ENCODE measurements at regions not wholly inside any gene's neighbourhood (a gene's known extent, or its start where the extent isn't known, plus 50 kb on each side); places are given as distances from the start of the nearest gene placed in this dataset.
"Not testable (repeated sequence)": the region's sequence is repeated elsewhere in the genome, so short reads cannot be mapped to it uniquely, and the experiment has no call there.

DNA sequence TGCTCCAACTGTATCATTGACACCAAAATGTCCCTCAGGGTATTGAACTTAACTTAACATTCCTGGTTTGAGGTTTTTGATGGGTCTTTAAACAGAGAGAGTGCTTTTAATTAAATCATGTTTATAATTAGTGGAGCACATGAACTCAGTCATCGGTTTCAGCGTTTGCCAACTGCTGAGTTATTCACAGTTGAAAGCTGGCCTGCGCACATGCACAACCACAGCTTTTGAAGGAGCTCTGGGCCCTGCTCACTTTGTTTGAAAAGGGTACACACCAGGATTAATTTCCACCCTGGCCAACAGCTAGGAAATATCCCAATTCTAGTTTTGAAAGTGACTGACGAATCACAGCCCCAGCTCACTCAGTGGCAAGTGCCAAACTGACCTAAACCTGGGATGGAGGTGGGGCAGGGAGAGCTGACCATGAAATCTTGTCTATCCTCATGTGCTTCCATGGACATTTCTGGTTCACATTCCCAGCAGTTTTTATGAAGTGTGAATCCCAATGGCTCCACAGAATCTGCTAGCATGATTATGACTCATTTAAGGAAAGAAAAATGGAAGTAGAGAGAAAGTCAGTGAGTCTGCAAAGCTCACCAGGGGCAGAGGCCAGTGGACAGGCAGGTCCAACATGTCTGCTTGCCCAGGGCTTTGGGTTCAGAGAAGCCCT, 247.8 kb downstream of the FNDC1 start:
- Mint-ChIP-seq H3K9me3 (peaks cover 11% of the 10 kb centered on the region), H3K27me3 (ENCODE audit: low read depth) (peaks cover 3% of the 10 kb centered on the region), H3K27ac (no peak overlapping the region), H3K4me1 (ENCODE audit: low read depth) (no peaks in the 10 kb centered on the region), H3K4me3 (ENCODE audit: low read depth) (no peak overlapping the region), H3K36me3 (ENCODE audit: low read depth) (no peaks in the 10 kb centered on the region)
- intact Hi-C loops (cut with micrococcal nuclease): no loop called here
- DNase-seq (ENCODE audit: low spot score): no peak

DNA sequence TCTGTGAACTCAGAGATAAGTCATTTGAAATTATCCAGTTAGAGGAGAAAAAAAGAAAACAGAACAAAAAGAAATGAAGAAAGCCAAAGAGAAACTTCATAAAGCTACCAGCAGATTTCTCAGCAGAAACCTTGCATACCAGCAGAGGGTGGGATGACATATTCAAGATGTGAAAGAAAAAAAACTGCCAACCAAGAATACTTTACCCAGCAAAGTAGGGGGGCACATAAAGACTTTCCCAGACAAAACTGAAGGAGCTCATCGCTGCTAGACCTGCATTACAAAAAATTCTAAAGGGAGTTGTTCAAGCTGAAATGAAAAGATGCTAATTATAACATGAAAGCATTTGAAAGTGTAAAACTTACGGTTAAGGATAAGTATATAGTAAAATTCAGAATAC, 246.3 kb downstream of the FNDC1 start:
- Mint-ChIP-seq H3K4me3 (ENCODE audit: low read depth) (no peak overlapping the region), H3K4me1 (ENCODE audit: low read depth) (no peaks in the 10 kb centered on the region), H3K27ac (no peak overlapping the region), H3K27me3 (ENCODE audit: low read depth) (peaks cover 3% of the 10 kb centered on the region), H3K9me3 (peaks cover 11% of the 10 kb centered on the region), H3K36me3 (ENCODE audit: low read depth) (no peaks in the 10 kb centered on the region)
- intact Hi-C loops (cut with micrococcal nuclease): no loop called here
- DNase-seq (ENCODE audit: low spot score): no peak

DNA sequence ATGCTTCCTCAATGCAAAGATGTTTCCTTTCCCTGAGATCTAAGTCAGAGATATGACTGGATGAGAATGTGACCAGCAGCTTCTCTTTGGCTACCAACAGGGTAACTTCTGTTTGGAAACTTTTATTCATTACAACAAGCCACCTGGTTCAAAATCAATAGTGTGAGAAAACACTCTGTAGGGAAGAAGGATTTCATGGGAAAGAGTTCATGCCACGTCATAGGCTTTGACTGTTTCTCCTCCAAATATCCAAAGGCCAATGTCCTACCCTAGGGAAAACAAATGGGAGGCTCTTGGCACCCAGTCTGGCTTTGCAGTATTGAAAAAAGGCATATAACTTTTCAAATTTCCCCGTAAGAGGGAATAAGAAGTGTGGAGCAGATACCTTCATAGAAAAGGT, 245.5 kb downstream of the FNDC1 start:
- no peak for DNase-seq (ENCODE audit: low spot score)
- intact Hi-C loops (cut with micrococcal nuclease): no loop called here
- no peak overlapping the region for H3K4me3 Mint-ChIP-seq (ENCODE audit: low read depth)
- no peaks in the 10 kb centered on the region for H3K4me1 Mint-ChIP-seq (ENCODE audit: low read depth)
- peaks cover 11% of the 10 kb centered on the region for H3K9me3 Mint-ChIP-seq
- peaks cover 5% of the 10 kb centered on the region for H3K27me3 Mint-ChIP-seq (ENCODE audit: low read depth)
- H3K27ac Mint-ChIP-seq: no peak overlapping the region
- H3K36me3 Mint-ChIP-seq (ENCODE audit: low read depth): no peaks in the 10 kb centered on the region

DNA sequence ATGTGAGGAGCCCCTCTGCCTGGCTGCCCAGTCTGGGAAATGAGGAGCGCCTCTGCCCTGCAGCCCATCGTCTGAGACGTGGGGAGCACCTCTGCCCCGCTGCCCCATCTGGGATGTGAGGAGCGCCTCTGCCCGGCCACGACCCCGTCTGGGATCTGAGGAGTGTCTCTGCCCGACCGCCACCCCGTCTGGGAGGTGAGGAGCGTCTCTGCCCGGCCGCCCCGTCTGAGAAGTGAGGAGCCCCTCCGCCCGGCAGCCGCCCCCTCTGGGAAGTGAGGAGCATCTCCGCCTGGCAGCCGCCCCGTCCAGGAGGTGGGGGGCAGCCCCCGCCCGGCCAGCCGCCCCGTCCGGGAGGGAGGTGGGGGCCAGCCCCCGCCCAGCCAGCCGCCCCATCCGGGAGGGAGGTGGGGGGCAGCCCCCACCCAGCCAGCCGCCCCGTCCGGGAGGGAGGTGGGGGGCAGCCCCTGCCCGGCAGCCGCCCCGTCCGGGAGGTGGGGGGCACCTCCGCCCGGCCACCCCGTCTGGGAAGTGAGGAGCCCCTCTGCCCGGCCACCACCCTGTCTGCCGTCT, 238.1 kb downstream of the FNDC1 start:
- H3K27ac Mint-ChIP-seq; DNase-seq (ENCODE audit: low spot score); H3K4me3 Mint-ChIP-seq (ENCODE audit: low read depth); H3K27me3 Mint-ChIP-seq (ENCODE audit: low read depth); H3K9me3 Mint-ChIP-seq; intact Hi-C loops (cut with micrococcal nuclease); H3K36me3 Mint-ChIP-seq (ENCODE audit: low read depth); H3K4me1 Mint-ChIP-seq (ENCODE audit: low read depth): not testable (repeated sequence)

DNA sequence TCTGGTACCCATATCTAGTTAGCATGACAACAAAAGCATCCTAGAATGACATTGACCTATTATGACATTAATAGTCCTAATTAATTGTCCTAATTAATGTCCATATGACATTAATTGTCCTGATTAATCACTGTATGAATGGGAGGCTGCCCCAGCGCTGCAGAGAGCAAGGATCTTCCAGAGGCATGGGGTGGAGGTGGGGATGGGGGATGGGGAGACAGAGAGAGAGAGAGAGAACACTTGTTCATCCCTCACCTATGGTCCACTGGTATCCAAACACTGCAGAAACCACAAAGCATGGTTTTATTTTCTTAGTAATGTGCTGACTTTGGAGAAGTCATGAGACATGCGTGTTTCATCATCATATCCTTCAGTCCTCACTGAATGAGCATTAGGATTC, 235.1 kb downstream of the FNDC1 start:
- Mint-ChIP-seq H3K27me3 (ENCODE audit: low read depth) (no peaks in the 10 kb centered on the region), H3K4me1 (ENCODE audit: low read depth) (no peaks in the 10 kb centered on the region), H3K4me3 (ENCODE audit: low read depth) (no peak overlapping the region), H3K9me3 (no peaks in the 10 kb centered on the region), H3K27ac (no peak overlapping the region), H3K36me3 (ENCODE audit: low read depth) (no peaks in the 10 kb centered on the region)
- intact Hi-C loops (cut with micrococcal nuclease): no loop called here
- no peak for DNase-seq (ENCODE audit: low spot score)

DNA sequence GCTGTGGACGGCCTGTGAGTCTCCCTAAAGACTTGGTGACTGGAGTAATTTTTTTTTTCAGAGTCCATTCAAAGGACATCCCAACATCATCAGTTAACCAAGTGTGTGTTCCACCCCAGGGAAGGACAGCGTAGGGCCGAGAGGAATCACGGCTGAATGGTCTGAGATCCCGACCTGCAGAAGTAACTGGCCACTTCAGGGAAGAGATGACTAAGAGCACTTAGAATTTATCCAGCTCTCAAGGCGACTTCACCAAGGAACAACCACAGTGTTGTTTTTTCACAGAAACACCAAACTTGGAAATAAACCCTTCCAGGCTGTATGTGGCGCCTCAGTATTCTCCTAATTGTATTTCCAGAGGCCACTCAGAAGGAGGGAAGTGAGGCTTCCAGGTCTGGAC, 231.6 kb downstream of the FNDC1 start:
- H3K27ac Mint-ChIP-seq: no peak overlapping the region
- intact Hi-C loops (cut with micrococcal nuclease): no loop called here
- no peaks in the 10 kb centered on the region for H3K27me3 Mint-ChIP-seq (ENCODE audit: low read depth)
- DNase-seq (ENCODE audit: low spot score): no peak
- no peak overlapping the region for H3K4me3 Mint-ChIP-seq (ENCODE audit: low read depth)
- H3K36me3 Mint-ChIP-seq (ENCODE audit: low read depth): no peaks in the 10 kb centered on the region
- H3K4me1 Mint-ChIP-seq (ENCODE audit: low read depth): no peaks in the 10 kb centered on the region
- no peaks in the 10 kb centered on the region for H3K9me3 Mint-ChIP-seq

DNA sequence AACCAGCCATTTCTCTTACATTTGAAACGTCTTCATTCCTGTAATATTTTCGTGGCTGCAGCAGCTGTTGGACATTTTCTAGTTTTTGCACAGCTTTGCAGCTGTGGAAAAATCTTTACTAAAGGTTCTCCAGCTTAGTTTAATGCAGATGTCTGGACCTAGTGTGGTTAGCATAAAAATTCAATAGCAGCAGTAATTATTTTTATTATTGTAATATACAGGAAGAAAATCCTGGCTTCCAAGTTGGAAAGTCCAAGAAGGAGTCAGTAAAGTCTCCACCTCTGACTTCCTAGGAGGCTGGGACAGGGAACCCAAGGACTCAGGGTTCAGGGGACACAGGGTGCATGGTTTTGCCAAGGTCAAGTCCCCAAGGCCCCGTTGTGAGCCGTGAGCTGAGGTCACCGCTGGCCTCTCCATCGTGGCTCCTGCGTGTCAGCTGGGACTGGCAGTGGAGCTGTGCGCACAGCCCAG, 230.6 kb downstream of the FNDC1 start:
- Mint-ChIP-seq H3K4me3 (ENCODE audit: low read depth) (no peak overlapping the region), H3K9me3 (no peaks in the 10 kb centered on the region), H3K4me1 (ENCODE audit: low read depth) (no peaks in the 10 kb centered on the region), H3K27me3 (ENCODE audit: low read depth) (no peaks in the 10 kb centered on the region), H3K36me3 (ENCODE audit: low read depth) (no peaks in the 10 kb centered on the region), H3K27ac (no peak overlapping the region)
- intact Hi-C loops (cut with micrococcal nuclease): no loop called here
- DNase-seq (ENCODE audit: low spot score): no peak

DNA sequence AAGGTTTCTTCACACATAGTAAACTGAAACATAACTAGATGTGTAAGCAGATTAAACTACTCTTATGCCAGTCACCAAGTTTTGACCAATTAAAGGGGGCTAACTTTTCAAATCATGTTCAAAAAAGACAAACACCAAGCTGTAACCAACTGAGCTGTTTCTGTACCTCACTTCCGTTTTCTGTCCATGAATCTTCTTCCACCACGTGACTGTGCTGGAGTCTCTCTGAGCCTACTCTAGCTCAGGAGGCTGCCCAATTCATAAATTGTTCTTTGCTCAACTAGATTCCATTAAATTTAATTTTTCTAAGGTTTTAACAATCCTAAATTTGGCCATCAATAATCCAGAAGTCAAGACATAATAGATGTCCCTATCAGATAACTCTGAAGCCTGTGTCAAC, 229.4 kb downstream of the FNDC1 start:
- intact Hi-C loops (cut with micrococcal nuclease): no loop called here
- Mint-ChIP-seq H3K27me3 (ENCODE audit: low read depth) (no peaks in the 10 kb centered on the region), H3K36me3 (ENCODE audit: low read depth) (no peaks in the 10 kb centered on the region), H3K4me3 (ENCODE audit: low read depth) (no peak overlapping the region), H3K4me1 (ENCODE audit: low read depth) (no peaks in the 10 kb centered on the region), H3K9me3 (no peaks in the 10 kb centered on the region), H3K27ac (no peak overlapping the region)
- no peak for DNase-seq (ENCODE audit: low spot score)

DNA sequence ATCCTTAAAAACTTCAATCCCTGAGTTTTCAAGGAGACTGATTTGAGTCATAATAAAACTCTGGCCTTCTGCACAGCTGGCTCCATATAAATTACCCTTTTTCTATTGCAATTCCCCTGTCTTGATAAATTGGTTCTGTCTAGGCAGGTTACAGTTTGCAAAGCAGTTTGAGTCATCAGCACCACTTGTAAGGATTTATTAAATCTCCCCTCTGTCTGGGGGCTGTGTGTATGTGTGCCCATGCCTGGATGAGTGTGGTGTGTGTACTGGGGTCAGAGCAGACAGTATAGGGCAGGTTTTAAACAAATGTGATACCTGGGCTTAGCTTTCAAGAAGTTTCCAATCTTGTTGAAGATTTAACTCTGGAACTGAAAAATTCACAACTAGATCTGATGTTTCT, 228.6 kb downstream of the FNDC1 start:
- no peak overlapping the region for H3K27ac Mint-ChIP-seq
- H3K9me3 Mint-ChIP-seq: no peaks in the 10 kb centered on the region
- intact Hi-C loops (cut with micrococcal nuclease): no loop called here
- no peaks in the 10 kb centered on the region for H3K27me3 Mint-ChIP-seq (ENCODE audit: low read depth)
- no peaks in the 10 kb centered on the region for H3K36me3 Mint-ChIP-seq (ENCODE audit: low read depth)
- no peak for DNase-seq (ENCODE audit: low spot score)
- H3K4me3 Mint-ChIP-seq (ENCODE audit: low read depth): no peak overlapping the region
- no peaks in the 10 kb centered on the region for H3K4me1 Mint-ChIP-seq (ENCODE audit: low read depth)

DNA sequence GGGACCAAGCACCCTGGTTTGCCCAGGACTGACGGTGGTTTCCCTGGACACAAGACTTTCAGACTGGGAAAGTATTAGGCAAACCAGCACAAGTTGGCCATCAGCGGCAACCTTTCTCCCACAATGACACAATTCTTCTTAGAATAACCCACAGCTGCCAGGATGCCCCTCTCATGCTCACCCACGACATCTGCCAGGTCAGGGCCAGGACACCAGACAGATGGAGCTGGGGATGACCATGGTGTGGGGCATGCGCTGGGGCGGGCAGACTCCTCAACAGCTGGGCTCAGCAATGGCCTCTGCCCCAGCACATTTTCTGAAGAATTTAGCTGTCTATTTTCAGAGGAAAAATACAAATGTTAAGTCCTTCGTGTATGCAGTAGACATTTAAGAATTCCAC, 226.4 kb downstream of the FNDC1 start:
- H3K27ac Mint-ChIP-seq: no peak overlapping the region
- no peaks in the 10 kb centered on the region for H3K4me1 Mint-ChIP-seq (ENCODE audit: low read depth)
- DNase-seq (ENCODE audit: low spot score): no peak
- no peak overlapping the region for H3K4me3 Mint-ChIP-seq (ENCODE audit: low read depth)
- intact Hi-C loops (cut with micrococcal nuclease): no loop called here
- no peaks in the 10 kb centered on the region for H3K27me3 Mint-ChIP-seq (ENCODE audit: low read depth)
- no peaks in the 10 kb centered on the region for H3K36me3 Mint-ChIP-seq (ENCODE audit: low read depth)
- H3K9me3 Mint-ChIP-seq: no peaks in the 10 kb centered on the region

DNA sequence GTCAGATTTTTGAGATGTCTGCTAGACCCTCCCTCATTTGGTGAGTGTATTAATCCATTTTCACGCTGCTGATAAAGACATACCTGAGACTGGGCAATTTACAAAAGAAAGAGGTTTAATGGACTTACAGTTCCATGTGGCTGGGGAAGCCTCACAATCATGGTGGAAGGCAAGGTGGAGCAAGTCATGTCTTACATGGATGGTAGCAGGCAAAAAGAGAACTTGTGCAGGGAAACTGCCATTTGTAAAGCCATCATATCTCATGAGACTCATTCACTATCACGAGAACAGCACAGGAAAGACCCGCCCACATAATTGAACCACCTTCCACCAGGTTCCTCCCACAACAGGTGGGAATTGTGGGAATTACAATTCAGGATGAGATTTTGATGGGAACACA, 223.5 kb downstream of the FNDC1 start:
- not testable (repeated sequence) for H3K4me3 Mint-ChIP-seq (ENCODE audit: low read depth)

DNA sequence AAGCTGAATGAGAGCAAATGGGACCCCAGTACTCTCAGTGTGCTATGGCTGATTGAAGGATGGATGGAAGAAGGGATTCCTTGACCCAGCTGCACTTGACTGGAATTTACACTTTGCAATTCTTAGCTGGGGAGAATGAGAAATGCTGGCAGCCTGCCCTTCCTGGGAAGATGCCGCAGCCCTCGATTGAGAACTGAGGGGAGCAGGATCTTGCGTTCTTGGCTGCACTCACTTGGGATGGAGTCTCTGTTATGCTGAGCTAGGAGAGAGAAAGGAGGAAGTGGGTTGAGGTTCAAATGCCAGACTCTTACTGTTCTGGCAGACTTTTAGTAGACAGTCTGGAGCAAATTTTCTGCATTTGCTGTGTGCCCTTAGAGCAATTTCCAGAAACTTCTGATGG, 221.2 kb downstream of the FNDC1 start:
- H3K27me3 Mint-ChIP-seq (ENCODE audit: low read depth): peaks cover 13% of the 10 kb centered on the region
- no peak for DNase-seq (ENCODE audit: low spot score)
- intact Hi-C loops (cut with micrococcal nuclease): no loop called here

More for the DNA sequence above, 223.5 kb downstream of the FNDC1 start:
- H3K27me3 Mint-ChIP-seq (ENCODE audit: low read depth): peaks cover 13% of the 10 kb centered on the region
- DNase-seq (ENCODE audit: low spot score); H3K36me3 Mint-ChIP-seq (ENCODE audit: low read depth); H3K9me3 Mint-ChIP-seq; H3K27ac Mint-ChIP-seq; intact Hi-C loops (cut with micrococcal nuclease); H3K4me1 Mint-ChIP-seq (ENCODE audit: low read depth): not testable (repeated sequence)

DNA sequence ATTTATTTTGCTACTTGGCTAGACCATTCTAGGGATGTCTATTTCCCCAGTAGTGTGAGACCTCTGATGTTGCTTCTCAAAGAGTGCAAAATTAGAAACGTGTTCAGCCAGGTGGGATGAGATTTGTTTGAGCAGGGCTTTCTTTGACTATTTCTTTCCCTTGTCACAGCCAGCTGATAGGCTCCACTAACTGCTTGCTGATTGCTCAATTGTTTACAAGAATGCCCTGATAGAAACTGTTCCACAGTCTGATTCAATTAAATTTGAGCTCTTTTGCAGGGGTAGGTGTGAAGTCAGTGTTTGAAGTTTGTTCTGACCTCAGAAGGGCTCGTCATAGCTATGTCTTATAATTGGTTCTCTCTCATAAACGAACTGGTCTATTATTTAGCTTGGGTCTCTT, 220.5 kb downstream of the FNDC1 start:
- Mint-ChIP-seq H3K9me3 (no peaks in the 10 kb centered on the region), H3K27me3 (ENCODE audit: low read depth) (peaks cover 15% of the 10 kb centered on the region), H3K4me1 (ENCODE audit: low read depth) (no peaks in the 10 kb centered on the region), H3K36me3 (ENCODE audit: low read depth) (no peaks in the 10 kb centered on the region), H3K27ac (no peak overlapping the region), H3K4me3 (ENCODE audit: low read depth) (no peak overlapping the region)
- intact Hi-C loops (cut with micrococcal nuclease): no loop called here
- no peak for DNase-seq (ENCODE audit: low spot score)

More for the DNA sequence above, 221.2 kb downstream of the FNDC1 start:
- no peaks in the 10 kb centered on the region for H3K9me3 Mint-ChIP-seq
- H3K27ac Mint-ChIP-seq: no peak overlapping the region
- no peaks in the 10 kb centered on the region for H3K36me3 Mint-ChIP-seq (ENCODE audit: low read depth)
- H3K4me3 Mint-ChIP-seq (ENCODE audit: low read depth): no peak overlapping the region
- H3K4me1 Mint-ChIP-seq (ENCODE audit: low read depth): no peaks in the 10 kb centered on the region

DNA sequence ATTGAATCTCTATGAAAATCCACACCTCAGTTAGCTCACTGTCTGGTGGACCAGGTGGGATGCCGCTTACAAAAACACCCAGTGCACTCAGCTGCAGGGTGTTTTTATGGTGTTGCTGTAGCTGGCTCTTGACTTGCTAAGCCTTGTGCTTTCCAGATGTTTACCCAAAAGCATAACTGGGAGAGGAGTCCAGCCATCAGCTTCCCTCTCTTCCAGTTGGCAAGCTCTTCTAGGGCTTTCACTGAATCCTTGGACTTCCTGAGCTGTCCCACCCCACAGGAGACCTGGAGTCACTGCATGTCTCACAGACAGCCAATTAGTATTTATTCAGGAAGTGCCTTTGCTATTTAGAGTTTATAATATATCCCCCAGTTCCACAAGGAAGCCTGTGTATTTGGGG, 210.9 kb downstream of the FNDC1 start:
- Mint-ChIP-seq H3K27me3 (ENCODE audit: low read depth) (peaks cover 3% of the 10 kb centered on the region), H3K4me3 (ENCODE audit: low read depth) (no peak overlapping the region)

More for the DNA sequence above, 210.9 kb downstream of the FNDC1 start:
- intact Hi-C loops (cut with micrococcal nuclease): no loop called here
- Mint-ChIP-seq H3K36me3 (ENCODE audit: low read depth) (no peaks in the 10 kb centered on the region), H3K4me1 (ENCODE audit: low read depth) (no peaks in the 10 kb centered on the region), H3K9me3 (no peaks in the 10 kb centered on the region), H3K27ac (no peak overlapping the region)
- DNase-seq (ENCODE audit: low spot score): no peak
